Left ventricle myocardium inferior (tissue), 1 donor: ENCODE measurements at regions not wholly inside any gene's neighbourhood (a gene's known extent, or its start where the extent isn't known, plus 50 kb on each side); places are given as distances from the start of the nearest gene placed in this dataset.

Experiments used
- DNase-seq: peaks from one replicate; pipeline ENCODE4 v3.0.0-alpha.2; 2020
- H3K27ac ChIP-seq: fragments of 200-600 bp; replicated peaks from 2 replicates; pipeline ENCODE4 v1.8.0; 2021
- H3K27me3 ChIP-seq: fragments of 200-600 bp; 2 replicates; pipeline ENCODE4 v1.8.0; 2021; ENCODE audit warnings: low read depth
- H3K36me3 ChIP-seq: fragments of 200-600 bp; 2 replicates; pipeline ENCODE4 v1.8.0; 2021
- H3K4me1 ChIP-seq: fragments of 200-600 bp; 2 replicates; pipeline ENCODE4 v1.8.0; 2021
- H3K4me3 ChIP-seq: fragments of 200-600 bp; 2 replicates; pipeline ENCODE4 v1.8.0; 2021; ENCODE audit warnings: mild to moderate bottlenecking, moderate library complexity
- H3K9me3 ChIP-seq: fragments of 200-600 bp; replicated peaks from 2 replicates; pipeline ENCODE4 v1.8.0; 2021
- intact Hi-C: fragments of 100-400 bp; cut with micrococcal nuclease; formaldehyde crosslinking; loops from one replicate; pipeline ENCODE4 v1.11.0; 2022
- TF ChIP-seq, protein P1 (sequence below): fragments of 200-600 bp; IDR thresholded peaks from 2 replicates; pipeline ENCODE4 v1.8.0; 2021; ENCODE audit warnings: antibody characterized with exemption, mild to moderate bottlenecking, borderline replicate concordance
- donor health status: DM: no; HTN: yes; CAD: no; lungs with severe emphysema.

DNA sequence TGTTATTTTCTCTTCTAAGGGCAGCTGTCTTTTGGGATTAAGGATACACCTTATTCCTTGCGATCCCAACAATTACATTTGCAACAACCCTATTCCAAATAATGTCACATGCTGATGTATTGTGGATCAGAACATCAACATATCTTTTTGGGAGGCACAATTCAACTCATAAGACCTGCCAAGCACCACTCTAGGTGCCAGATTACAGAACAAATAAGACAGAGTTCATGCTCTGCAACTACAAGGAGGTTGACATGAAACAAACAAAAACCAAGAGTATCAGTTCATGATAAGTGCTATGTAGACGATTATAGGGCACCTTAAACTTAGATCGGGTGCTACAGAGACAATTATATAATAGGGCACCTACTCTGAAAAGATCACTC lies 203.2 kb upstream of the SGK1 start:
- intact Hi-C loops, result no loop called here
- Histone ChIP-seq H3K27me3 (no peaks in the 10 kb centered on the region), H3K4me1 (peaks cover 62% of the 10 kb centered on the region), H3K4me3 (no peak overlapping the region), H3K27ac (peak overlapping the region; percentile 91), H3K36me3 (no peaks in the 10 kb centered on the region), H3K9me3 (no peaks in the 10 kb centered on the region)
- TF ChIP-seq, protein P1, sequence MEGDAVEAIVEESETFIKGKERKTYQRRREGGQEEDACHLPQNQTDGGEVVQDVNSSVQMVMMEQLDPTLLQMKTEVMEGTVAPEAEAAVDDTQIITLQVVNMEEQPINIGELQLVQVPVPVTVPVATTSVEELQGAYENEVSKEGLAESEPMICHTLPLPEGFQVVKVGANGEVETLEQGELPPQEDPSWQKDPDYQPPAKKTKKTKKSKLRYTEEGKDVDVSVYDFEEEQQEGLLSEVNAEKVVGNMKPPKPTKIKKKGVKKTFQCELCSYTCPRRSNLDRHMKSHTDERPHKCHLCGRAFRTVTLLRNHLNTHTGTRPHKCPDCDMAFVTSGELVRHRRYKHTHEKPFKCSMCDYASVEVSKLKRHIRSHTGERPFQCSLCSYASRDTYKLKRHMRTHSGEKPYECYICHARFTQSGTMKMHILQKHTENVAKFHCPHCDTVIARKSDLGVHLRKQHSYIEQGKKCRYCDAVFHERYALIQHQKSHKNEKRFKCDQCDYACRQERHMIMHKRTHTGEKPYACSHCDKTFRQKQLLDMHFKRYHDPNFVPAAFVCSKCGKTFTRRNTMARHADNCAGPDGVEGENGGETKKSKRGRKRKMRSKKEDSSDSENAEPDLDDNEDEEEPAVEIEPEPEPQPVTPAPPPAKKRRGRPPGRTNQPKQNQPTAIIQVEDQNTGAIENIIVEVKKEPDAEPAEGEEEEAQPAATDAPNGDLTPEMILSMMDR, result no peak
- DNase-seq, result no peak

DNA sequence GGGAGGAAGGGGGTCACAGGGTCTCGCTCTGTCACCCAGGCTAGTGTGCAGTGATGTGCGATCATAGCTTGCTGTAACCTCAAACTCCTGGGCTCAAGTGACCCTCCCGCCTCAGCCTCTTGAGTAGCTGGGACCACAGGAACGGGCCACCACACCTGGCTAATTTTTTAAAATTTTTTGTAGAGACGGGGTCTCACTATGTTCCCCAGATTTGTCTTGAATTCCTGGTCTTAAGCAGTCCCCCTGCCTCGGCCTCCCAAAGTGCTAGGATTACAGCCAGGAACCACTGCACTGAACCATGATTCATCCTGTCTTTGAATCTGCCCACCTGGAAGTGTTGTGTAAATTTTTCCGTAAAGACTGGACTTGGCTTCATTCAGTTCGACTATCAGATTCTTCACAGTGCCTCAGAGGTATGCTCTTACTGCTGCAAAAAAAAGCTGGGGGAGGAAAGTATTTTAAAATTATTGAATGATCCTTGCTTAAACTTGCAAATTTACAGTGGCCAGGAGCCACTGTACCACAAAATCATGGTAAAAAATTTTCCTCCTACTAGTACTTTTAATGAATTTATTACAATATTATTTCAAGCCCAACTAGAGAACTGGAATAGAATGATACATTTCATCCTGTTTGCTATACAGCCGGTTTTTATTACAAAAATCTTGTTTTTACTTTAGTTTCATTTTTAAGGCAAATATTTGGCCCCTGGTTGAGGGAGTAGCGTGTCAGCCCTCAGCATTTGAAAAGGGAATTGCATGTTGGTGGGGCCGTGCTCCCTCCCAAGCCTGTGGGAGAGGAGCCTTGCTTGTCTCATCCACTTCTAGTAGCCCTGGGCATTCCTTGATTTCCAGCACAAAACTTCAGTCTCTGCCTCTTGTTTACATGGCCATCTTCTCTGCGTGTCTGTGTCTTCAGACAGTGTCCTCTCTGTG lies 202.5 kb upstream of the SGK1 start:
- no peak overlapping the region for H3K4me3 ChIP-seq
- H3K27me3 ChIP-seq, result no peaks in the 10 kb centered on the region
- intact Hi-C loops, result no loop called here

DNA sequence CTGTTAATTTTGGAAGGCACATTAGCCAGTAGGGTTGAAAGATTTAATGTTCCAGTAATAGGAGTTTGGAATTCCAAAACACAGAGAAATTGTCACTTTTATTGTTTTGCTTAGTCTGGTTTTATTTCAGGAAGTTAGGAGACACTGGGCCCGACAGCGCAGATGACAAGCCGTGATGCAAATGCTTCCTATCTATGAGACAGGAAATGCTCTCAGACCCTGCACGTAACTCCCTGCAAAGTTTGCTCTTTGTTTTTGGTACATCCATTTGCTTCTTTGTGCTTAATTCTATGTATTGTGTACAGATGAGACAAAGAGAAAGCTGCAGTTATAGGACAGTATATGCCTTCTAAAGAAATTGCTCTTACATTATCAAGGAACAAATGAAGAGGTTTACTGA lies 201.6 kb upstream of the SGK1 start:
- peaks cover 57% of the 10 kb centered on the region for H3K4me1 ChIP-seq
- H3K9me3 ChIP-seq, result no peaks in the 10 kb centered on the region
- H3K4me3 ChIP-seq, result no peak overlapping the region
- no peaks in the 10 kb centered on the region for H3K27me3 ChIP-seq
- H3K36me3 ChIP-seq, result no peaks in the 10 kb centered on the region
- no peak for DNase-seq
- intact Hi-C loops, result no loop called here
- H3K27ac ChIP-seq, result peak overlapping the region; percentile 91
- TF ChIP-seq, protein P1, result no peak

More for the DNA sequence above, 202.5 kb upstream of the SGK1 start:
- peak overlapping the region; percentile 91 for H3K27ac ChIP-seq
- peaks cover 62% of the 10 kb centered on the region for H3K4me1 ChIP-seq
- no peak for DNase-seq
- H3K9me3 ChIP-seq, result no peaks in the 10 kb centered on the region
- TF ChIP-seq, protein P1, result no peak
- no peaks in the 10 kb centered on the region for H3K36me3 ChIP-seq

DNA sequence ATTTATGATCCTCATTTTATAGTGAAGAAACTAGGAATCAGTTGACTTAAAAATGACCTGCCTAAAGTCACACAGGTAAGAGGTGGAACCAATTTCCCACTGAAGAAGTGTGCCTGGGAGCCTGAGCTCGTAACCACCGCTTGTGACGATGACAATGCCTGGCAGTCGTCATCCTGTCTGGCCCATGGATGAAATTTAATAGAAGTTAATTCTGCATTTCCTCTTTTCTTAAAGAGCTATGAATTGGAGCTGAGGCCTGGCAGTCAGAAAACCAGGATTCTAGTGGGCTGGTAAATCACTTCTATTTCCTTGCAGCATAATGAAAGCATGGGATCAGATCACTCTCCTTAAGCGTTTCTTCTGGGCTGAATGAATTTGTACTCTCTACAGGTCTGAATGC lies 200.0 kb upstream of the SGK1 start:
- peak overlapping the region; percentile 45 for H3K4me3 ChIP-seq
- no peaks in the 10 kb centered on the region for H3K27me3 ChIP-seq
- H3K36me3 ChIP-seq, result no peaks in the 10 kb centered on the region
- TF ChIP-seq, protein P1, result no peak
- peaks cover 67% of the 10 kb centered on the region for H3K4me1 ChIP-seq
- no peak for DNase-seq
- intact Hi-C loops, result no loop called here
- H3K27ac ChIP-seq, result peak overlapping the region; percentile 91
- no peaks in the 10 kb centered on the region for H3K9me3 ChIP-seq

DNA sequence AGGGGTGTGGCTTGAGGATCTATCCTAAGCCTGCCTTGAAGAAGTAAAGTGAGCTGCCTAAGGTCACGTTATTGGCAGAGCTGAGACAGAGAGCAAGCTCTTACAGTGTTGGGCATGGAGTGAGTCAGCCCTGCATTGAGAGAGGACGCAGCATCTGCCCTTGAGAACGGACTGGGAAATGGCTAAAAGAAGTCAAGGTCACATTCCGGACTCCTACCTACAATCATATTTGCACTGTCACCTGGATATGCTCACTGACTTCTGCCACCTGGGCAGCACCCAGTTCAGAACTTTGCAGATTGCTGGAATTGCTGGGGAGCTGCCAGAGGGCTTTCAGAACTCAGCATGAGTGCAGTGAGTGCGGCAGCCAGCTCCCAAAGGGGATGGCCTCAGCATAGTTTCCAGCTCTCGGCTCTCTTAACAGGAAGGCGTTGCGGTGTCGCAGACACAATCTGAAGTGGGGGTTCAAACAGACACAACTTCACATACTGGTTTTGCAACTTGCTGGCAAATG lies 199.3 kb upstream of the SGK1 start:
- Histone ChIP-seq H3K4me1 (peaks cover 73% of the 10 kb centered on the region), H3K36me3 (no peaks in the 10 kb centered on the region), H3K27me3 (no peaks in the 10 kb centered on the region), H3K4me3 (peak overlapping the region; percentile 45), H3K9me3 (no peaks in the 10 kb centered on the region), H3K27ac (peak overlapping the region; percentile 91)
- intact Hi-C loops, result no loop called here
- TF ChIP-seq, protein P1, result no peak
- DNase-seq, result peak; percentile 83
